SK-N-SH treated with all-trans-retinoic acid at 6 μM for 48 hours (cell line): ENCODE measurements at regions not wholly inside any gene's neighbourhood (a gene's known extent, or its start where the extent isn't known, plus 50 kb on each side); places are given as distances from the start of the nearest gene placed in this dataset.

ENCODE experiments used
- ATAC-seq: fragments of 200-7000 bp; cut with Tn5 transposase; 3 replicates; pipeline ENCODE4 v1.9.1; 2020; ENCODE audit warnings: mild to moderate bottlenecking, moderate library complexity
- ARNTL ChIP-seq: fragments of 450-650 bp; formaldehyde crosslinking; IDR thresholded peaks from 2 replicates; pipeline ENCODE4 v1.5.0; 2020; ENCODE audit warnings: low read depth, mild to moderate bottlenecking, moderate library complexity, borderline replicate concordance
- BACH2 ChIP-seq: fragments of 250-450 bp; sonication (Bioruptor Pico); IDR thresholded peaks from 2 replicates; pipeline ENCODE4 v1.9.0; 2021; ENCODE audit warnings: mild to moderate bottlenecking, borderline replicate concordance
- CSDC2 ChIP-seq: fragments of 250-450 bp; sonication (Bioruptor Pico); IDR thresholded peaks from 2 replicates; pipeline ENCODE4 v1.5.0; 2020; ENCODE audit warnings: mild to moderate bottlenecking, moderate library complexity
- GLIS3 ChIP-seq: fragments of 250-450 bp; sonication (Bioruptor Pico); IDR thresholded peaks from 2 replicates; pipeline ENCODE4 v1.5.0; 2020; ENCODE audit warnings: mild to moderate bottlenecking, moderate library complexity
- ISL1 ChIP-seq: fragments of 250-450 bp; sonication (Bioruptor Pico); IDR thresholded peaks from 2 replicates; pipeline ENCODE4 v2.1.2; 2022; ENCODE audit warnings: mild to moderate bottlenecking, moderate library complexity
- OSR1 ChIP-seq: fragments of 250-450 bp; sonication (Bioruptor Pico); IDR thresholded peaks from 2 replicates; pipeline ENCODE4 v1.8.0; 2022; ENCODE audit warnings: moderate library complexity, mild to moderate bottlenecking, inconsistent platforms
- PPARA ChIP-seq: fragments of 250-450 bp; sonication (Bioruptor Pico); IDR thresholded peaks from 2 replicates; pipeline ENCODE4 v1.5.0; 2020; ENCODE audit warnings: mild to moderate bottlenecking, borderline replicate concordance
- RARB ChIP-seq: fragments of 250-450 bp; sonication (Bioruptor Pico); IDR thresholded peaks from 2 replicates; pipeline ENCODE4 v1.8.0; 2021; ENCODE audit warnings: mild to moderate bottlenecking, moderate library complexity
- SNAI2 ChIP-seq: fragments of 250-450 bp; sonication (Bioruptor Pico); IDR thresholded peaks from 2 replicates; pipeline ENCODE4 v1.5.0; 2020; ENCODE audit warnings: mild to moderate bottlenecking, moderate library complexity
- TCF4 ChIP-seq: fragments of 250-450 bp; sonication (Bioruptor Pico); IDR thresholded peaks from 2 replicates; pipeline ENCODE4 v1.8.0; 2021; ENCODE audit warnings: mild to moderate bottlenecking, moderate library complexity, borderline replicate concordance
- TOX ChIP-seq: fragments of 250-450 bp; sonication (Bioruptor Pico); IDR thresholded peaks from 2 replicates; pipeline ENCODE4 v1.8.0; 2021; ENCODE audit warnings: mild to moderate bottlenecking, moderate library complexity, borderline replicate concordance
- ZC3H10 ChIP-seq: fragments of 250-450 bp; sonication (Bioruptor Pico); IDR thresholded peaks from 2 replicates; pipeline ENCODE4 v1.5.1; 2021; ENCODE audit warnings: mild to moderate bottlenecking, moderate library complexity
- ZFP3 ChIP-seq: fragments of 250-450 bp; sonication (Bioruptor Pico); IDR thresholded peaks from 2 replicates; pipeline ENCODE4 v1.5.0; 2020; ENCODE audit warnings: mild to moderate bottlenecking, moderate library complexity
- ZFP30 ChIP-seq: fragments of 450-650 bp; formaldehyde crosslinking; IDR thresholded peaks from 2 replicates; pipeline ENCODE4 v1.5.0; 2022; ENCODE audit warnings: mild to moderate bottlenecking, moderate library complexity
- ZNF565 ChIP-seq: fragments of 450-650 bp; formaldehyde crosslinking; conservative IDR thresholded peaks from 2 replicates; pipeline ENCODE4 v1.5.0; 2020; ENCODE audit warnings: low read depth, mild to moderate bottlenecking, moderate library complexity
- ZNF70 ChIP-seq: fragments of 450-650 bp; formaldehyde crosslinking; IDR thresholded peaks from 2 replicates; pipeline ENCODE4 v1.5.0; 2020; ENCODE audit warnings: mild to moderate bottlenecking, moderate library complexity
- ZNF8 ChIP-seq: fragments of 450-650 bp; formaldehyde crosslinking; IDR thresholded peaks from 2 replicates; pipeline ENCODE4 v1.5.0; 2020; ENCODE audit warnings: mild to moderate bottlenecking, moderate library complexity
- TF ChIP-seq, protein P1 (sequence below): fragments of 250-450 bp; sonication (Bioruptor Pico); IDR thresholded peaks from 2 replicates; pipeline ENCODE4 v1.8.0; 2021; ENCODE audit warnings: low read depth, mild to moderate bottlenecking, moderate library complexity, borderline replicate concordance
- TF ChIP-seq, protein P2 (sequence below): fragments of 250-450 bp; sonication (Bioruptor Pico); IDR thresholded peaks from 2 replicates; pipeline ENCODE4 v1.5.1; 2021; ENCODE audit warnings: mild to moderate bottlenecking, moderate library complexity
- TF ChIP-seq, protein P3 (sequence below): fragments of 250-450 bp; sonication (Bioruptor Pico); IDR thresholded peaks from 2 replicates; pipeline ENCODE4 v1.8.0; 2020; ENCODE audit warnings: mild to moderate bottlenecking, moderate library complexity, borderline replicate concordance
- TF ChIP-seq, protein P4 (sequence below): fragments of 250-450 bp; sonication (Bioruptor Pico); IDR thresholded peaks from 2 replicates; pipeline ENCODE4 v1.5.0; 2020; ENCODE audit warnings: mild to moderate bottlenecking, moderate library complexity
- TF ChIP-seq, protein P5 (sequence below): fragments of 250-450 bp; sonication (Bioruptor Pico); IDR thresholded peaks from 2 replicates; pipeline ENCODE4 v1.5.1; 2020; ENCODE audit warnings: low read depth, mild to moderate bottlenecking, moderate library complexity

DNA sequence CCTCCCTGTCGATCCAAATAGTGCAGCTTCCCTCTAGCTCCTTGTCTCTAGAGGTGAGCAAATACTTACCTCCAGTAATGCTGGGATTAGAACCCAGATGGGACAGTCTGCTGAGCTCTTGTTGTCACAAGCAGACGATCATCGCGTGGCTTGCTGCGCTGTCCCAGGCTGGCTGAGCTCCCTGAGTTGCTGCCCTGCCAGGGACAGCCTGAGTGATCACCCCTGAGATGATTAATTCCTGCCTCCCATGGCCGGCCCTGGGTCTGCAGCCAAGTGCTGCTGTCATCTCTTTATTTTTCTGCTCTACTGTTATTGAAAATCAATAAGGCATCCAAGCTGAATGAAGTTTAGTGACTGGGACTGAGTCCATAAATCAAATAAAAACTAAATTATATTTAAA lies 94.0 kb upstream of the ALDH1B1 start:
- TF ChIP-seq TCF4 (CRISPR knock-in tag) (no peak), ZNF565 (CRISPR knock-in tag) (no peak), OSR1 (CRISPR knock-in tag) (no peak), GLIS3 (CRISPR knock-in tag) (no peak), SNAI2 (CRISPR knock-in tag) (no peak), ZC3H10 (CRISPR knock-in tag) (no peak), BACH2 (CRISPR knock-in tag) (no peak), ZFP3 (CRISPR knock-in tag) (no peak), TOX (no peak), ZNF8 (CRISPR knock-in tag) (no peak), ZFP30 (CRISPR knock-in tag) (no peak), RARB (CRISPR knock-in tag) (no peak)
- TF ChIP-seq, protein P1, sequence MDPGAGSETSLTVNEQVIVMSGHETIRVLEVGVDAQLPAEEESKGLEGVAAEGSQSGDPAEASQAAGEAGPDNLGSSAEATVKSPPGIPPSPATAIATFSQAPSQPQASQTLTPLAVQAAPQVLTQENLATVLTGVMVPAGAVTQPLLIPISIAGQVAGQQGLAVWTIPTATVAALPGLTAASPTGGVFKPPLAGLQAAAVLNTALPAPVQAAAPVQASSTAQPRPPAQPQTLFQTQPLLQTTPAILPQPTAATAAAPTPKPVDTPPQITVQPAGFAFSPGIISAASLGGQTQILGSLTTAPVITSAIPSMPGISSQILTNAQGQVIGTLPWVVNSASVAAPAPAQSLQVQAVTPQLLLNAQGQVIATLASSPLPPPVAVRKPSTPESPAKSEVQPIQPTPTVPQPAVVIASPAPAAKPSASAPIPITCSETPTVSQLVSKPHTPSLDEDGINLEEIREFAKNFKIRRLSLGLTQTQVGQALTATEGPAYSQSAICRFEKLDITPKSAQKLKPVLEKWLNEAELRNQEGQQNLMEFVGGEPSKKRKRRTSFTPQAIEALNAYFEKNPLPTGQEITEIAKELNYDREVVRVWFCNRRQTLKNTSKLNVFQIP (CRISPR knock-in tag), result no peak
- TF ChIP-seq, protein P2, sequence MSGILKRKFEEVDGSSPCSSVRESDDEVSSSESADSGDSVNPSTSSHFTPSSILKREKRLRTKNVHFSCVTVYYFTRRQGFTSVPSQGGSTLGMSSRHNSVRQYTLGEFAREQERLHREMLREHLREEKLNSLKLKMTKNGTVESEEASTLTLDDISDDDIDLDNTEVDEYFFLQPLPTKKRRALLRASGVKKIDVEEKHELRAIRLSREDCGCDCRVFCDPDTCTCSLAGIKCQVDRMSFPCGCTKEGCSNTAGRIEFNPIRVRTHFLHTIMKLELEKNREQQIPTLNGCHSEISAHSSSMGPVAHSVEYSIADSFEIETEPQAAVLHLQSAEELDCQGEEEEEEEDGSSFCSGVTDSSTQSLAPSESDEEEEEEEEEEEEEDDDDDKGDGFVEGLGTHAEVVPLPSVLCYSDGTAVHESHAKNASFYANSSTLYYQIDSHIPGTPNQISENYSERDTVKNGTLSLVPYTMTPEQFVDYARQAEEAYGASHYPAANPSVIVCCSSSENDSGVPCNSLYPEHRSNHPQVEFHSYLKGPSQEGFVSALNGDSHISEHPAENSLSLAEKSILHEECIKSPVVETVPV (CRISPR knock-in tag), result no peak
- TF ChIP-seq, protein P3, sequence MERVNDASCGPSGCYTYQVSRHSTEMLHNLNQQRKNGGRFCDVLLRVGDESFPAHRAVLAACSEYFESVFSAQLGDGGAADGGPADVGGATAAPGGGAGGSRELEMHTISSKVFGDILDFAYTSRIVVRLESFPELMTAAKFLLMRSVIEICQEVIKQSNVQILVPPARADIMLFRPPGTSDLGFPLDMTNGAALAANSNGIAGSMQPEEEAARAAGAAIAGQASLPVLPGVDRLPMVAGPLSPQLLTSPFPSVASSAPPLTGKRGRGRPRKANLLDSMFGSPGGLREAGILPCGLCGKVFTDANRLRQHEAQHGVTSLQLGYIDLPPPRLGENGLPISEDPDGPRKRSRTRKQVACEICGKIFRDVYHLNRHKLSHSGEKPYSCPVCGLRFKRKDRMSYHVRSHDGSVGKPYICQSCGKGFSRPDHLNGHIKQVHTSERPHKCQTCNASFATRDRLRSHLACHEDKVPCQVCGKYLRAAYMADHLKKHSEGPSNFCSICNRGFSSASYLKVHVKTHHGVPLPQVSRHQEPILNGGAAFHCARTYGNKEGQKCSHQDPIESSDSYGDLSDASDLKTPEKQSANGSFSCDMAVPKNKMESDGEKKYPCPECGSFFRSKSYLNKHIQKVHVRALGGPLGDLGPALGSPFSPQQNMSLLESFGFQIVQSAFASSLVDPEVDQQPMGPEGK, result no peak

DNA sequence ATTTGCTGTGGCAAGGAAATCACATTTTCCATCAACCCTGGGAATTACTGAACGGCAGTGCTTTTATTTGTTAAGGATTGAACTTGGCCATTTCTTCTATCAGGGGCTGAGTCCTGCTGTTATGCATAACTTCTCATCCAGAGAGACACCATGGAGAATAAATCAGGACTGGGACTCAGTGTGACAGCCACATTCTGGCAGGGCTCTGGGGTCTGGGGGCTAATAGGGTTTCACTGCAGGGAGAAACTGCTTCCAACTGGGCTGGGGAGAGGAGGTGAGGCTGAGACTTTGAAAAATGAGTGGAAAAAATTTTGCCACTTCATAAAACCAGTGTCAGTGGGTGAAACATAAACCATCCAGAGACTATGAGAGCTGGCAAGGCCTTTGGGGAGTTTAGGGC lies 95.7 kb upstream of the ALDH1B1 start:
- no peak for TF ChIP-seq ZC3H10 (CRISPR knock-in tag)
- TF ChIP-seq CSDC2 (CRISPR knock-in tag), result no peak
- TF ChIP-seq GLIS3 (CRISPR knock-in tag), result no peak
- TF ChIP-seq TOX, result no peak
- no peak for TF ChIP-seq ZFP3 (CRISPR knock-in tag)
- no peak for TF ChIP-seq ZNF70 (CRISPR knock-in tag)
- TF ChIP-seq OSR1 (CRISPR knock-in tag), result no peak
- TF ChIP-seq, all 23 proteins: peak for 0
- no peak for ATAC-seq

More for the DNA sequence above, 94.0 kb upstream of the ALDH1B1 start:
- no peak for ATAC-seq

DNA sequence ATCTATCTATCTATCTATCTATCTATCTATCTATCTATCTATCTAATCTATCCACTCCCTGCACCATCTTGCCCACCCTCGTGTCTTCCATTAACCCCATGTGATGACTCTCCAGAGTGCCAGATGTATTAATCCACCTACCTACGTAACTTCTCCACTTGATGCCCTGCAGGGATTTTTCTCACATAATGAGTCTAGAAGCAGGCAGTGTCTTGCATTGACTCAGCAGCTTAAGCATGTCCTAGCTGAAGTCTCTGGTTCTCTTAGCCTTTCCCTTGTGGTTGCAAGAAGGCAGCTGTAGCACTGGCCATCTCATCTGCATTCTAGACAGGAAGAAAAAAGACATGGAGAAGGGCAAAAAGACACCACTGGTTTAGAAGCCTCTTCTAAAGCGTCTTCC lies 96.7 kb upstream of the ALDH1B1 start:
- no peak for ATAC-seq
- no peak for TF ChIP-seq RARB (CRISPR knock-in tag)
- no peak for TF ChIP-seq TCF4 (CRISPR knock-in tag)
- no peak for TF ChIP-seq TOX
- TF ChIP-seq, protein P4, sequence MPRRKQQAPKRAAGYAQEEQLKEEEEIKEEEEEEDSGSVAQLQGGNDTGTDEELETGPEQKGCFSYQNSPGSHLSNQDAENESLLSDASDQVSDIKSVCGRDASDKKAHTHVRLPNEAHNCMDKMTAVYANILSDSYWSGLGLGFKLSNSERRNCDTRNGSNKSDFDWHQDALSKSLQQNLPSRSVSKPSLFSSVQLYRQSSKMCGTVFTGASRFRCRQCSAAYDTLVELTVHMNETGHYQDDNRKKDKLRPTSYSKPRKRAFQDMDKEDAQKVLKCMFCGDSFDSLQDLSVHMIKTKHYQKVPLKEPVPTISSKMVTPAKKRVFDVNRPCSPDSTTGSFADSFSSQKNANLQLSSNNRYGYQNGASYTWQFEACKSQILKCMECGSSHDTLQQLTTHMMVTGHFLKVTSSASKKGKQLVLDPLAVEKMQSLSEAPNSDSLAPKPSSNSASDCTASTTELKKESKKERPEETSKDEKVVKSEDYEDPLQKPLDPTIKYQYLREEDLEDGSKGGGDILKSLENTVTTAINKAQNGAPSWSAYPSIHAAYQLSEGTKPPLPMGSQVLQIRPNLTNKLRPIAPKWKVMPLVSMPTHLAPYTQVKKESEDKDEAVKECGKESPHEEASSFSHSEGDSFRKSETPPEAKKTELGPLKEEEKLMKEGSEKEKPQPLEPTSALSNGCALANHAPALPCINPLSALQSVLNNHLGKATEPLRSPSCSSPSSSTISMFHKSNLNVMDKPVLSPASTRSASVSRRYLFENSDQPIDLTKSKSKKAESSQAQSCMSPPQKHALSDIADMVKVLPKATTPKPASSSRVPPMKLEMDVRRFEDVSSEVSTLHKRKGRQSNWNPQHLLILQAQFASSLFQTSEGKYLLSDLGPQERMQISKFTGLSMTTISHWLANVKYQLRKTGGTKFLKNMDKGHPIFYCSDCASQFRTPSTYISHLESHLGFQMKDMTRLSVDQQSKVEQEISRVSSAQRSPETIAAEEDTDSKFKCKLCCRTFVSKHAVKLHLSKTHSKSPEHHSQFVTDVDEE (CRISPR knock-in tag), result no peak
- no peak for TF ChIP-seq ZFP30 (CRISPR knock-in tag)
- no peak for TF ChIP-seq PPARA
- no peak for TF ChIP-seq ARNTL (CRISPR knock-in tag)
- TF ChIP-seq, protein P1 (CRISPR knock-in tag), result no peak
- TF ChIP-seq ZNF8 (CRISPR knock-in tag), result no peak
- TF ChIP-seq ISL1 (CRISPR knock-in tag), result no peak
- no peak for TF ChIP-seq ZC3H10 (CRISPR knock-in tag)
- no peak for TF ChIP-seq ZFP3 (CRISPR knock-in tag)
- TF ChIP-seq SNAI2 (CRISPR knock-in tag), result no peak
- no peak for TF ChIP-seq GLIS3 (CRISPR knock-in tag)
- TF ChIP-seq, protein P2 (CRISPR knock-in tag), result no peak
- TF ChIP-seq, protein P3, result no peak
- TF ChIP-seq ZNF70 (CRISPR knock-in tag), result no peak
- TF ChIP-seq OSR1 (CRISPR knock-in tag), result no peak
- TF ChIP-seq, protein P5, sequence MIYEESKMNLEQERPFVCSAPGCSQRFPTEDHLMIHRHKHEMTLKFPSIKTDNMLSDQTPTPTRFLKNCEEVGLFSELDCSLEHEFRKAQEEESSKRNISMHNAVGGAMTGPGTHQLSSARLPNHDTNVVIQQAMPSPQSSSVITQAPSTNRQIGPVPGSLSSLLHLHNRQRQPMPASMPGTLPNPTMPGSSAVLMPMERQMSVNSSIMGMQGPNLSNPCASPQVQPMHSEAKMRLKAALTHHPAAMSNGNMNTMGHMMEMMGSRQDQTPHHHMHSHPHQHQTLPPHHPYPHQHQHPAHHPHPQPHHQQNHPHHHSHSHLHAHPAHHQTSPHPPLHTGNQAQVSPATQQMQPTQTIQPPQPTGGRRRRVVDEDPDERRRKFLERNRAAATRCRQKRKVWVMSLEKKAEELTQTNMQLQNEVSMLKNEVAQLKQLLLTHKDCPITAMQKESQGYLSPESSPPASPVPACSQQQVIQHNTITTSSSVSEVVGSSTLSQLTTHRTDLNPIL (CRISPR knock-in tag), result no peak
- TF ChIP-seq, all 23 proteins: peak for 0
